GM19351 (cell line): ENCODE measurements at regions not wholly inside any gene's neighbourhood (a gene's known extent, or its start where the extent isn't known, plus 50 kb on each side); places are given as distances from the start of the nearest gene placed in this dataset.

Experiments
- ATAC-seq: cut with Tn5 transposase; IDR thresholded peaks from one replicate; pipeline ENCODE4 v1.9.1; 2021; ENCODE audit warnings: mild to moderate bottlenecking, moderate library complexity; ENCODE audit not compliant: unreplicated experiment

- ATAC-seq: no peak
Observed at GRCh38 chr17:68749349-68750207, 148.4 kb upstream of the FAM20A start.

GRCh38 chr17:68748381-68748780, 147.2 kb upstream of the FAM20A start:
- no peak for ATAC-seq

DNA sequence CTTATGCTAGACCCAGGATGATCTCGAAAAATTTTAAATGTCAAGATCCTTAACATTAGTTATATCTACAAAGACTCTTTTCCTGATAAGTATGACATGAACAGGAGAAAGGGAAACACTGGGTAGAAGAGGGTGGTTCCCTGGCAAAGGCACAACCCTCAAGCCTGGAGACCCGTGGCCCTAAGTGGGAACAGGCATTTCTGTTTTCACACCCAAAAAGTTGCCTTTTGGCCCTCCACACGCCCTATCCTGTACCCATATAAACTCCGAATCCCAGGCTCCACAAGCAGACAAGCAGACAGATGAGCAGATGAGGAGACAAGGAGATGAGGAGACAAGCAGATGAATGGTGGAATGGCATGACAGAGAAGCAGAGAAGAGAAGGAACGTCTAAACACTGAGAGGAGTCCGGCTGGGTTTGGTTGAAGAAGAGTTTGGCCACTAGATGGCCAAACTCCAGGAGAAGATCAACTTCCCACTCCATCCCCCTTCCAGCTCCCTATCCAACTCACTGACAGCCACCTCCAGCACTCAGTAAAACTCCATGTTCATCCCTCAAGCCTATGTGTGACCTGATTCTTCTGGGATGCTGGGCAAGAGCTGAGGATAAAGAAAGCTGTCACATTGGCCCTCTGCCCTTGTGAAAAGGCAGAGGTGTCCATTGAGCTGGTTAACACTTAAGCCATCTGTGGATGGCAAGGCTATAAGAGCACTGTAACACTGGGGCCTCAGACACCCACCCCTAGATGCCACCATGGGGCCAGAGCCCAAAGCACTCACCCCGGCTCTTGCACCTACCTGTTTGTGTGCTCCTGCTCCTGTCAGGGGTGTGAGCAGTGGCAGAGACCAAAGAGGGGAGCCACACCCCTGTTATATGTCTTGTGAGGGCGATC, 139.6 kb upstream of the FAM20A start:
- ATAC-seq: no peak

DNA sequence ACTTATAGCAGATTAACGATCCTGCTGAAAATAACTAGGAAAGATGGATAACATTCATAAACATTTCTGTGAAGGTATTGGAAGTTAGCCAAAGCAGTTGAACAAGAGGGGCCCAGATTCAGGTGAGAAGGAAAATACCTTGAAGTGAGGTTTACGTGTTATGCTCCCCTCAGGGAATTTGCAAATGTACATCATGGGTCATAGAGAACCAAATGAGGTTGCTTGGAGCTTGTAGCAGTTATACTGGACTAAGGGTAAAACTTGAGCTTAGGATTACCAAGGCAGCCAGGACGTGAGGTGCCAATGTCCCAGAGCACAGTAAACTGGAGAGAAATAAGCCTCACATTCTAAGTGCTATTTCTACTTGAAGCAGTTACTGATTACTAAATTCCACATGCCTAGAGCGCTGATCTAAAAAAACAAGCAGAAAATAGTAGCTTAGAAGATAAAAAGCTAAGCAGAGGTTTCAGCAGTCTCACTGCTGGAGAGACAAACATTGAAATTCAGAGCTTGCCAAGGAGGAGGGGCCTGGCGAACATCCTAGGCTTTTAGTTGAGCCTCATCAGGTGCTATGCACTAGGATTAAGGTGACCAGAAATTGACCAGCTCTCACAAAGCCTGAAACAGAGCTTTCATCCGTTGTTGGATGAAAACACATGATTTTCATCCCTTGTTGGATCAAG, 136.7 kb upstream of the FAM20A start:
- no peak for ATAC-seq

- no peak for ATAC-seq
Observed at GRCh38 chr17:68734931-68735330, 133.8 kb upstream of the FAM20A start.

GRCh38 chr17:68734187-68734900, 133.2 kb upstream of the FAM20A start:
- ATAC-seq: no peak

DNA sequence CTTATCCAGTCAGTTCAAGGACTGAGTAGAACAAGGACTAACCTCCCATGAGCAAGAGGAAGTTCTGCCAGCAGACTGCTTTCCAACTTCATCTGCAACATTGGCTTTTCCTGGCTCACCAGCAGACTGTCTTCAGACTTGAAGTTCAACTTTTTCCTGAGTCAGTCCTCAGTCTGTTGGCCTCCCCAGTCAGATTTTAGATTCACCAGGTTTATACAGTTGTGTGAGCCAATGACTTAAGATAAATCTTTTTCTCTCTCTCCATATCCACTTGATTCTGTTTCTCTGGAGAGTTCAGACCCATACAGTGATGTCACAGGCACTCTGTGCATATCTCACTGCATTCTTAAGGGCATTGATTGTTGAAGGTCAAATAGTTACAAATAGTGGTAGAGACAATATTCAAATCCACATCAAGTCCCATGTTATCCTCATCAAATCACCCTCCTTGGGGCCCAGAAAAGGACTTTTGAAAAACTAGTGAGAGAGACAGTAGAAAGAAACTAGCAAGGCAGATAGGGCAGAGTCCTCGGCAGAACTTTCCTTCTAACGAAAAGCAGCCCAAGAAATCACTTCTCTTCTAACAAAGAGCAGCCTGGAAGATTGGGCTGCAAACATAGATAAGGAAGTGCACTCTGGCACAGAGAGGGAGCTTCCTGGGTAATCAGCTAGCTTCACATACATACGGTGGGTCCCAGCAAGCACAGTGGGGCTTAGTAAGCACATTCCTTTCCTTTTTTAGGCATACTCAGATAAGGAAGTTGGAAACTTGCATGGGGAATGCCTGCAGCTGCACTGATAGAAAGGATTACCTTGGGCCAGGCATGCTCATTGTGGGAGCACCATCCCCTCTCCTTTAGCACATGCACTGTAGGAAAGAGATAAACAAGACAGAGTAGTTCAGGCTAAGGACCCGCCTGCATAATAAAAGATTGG, 132.3 kb upstream of the FAM20A start:
- no peak for ATAC-seq

DNA sequence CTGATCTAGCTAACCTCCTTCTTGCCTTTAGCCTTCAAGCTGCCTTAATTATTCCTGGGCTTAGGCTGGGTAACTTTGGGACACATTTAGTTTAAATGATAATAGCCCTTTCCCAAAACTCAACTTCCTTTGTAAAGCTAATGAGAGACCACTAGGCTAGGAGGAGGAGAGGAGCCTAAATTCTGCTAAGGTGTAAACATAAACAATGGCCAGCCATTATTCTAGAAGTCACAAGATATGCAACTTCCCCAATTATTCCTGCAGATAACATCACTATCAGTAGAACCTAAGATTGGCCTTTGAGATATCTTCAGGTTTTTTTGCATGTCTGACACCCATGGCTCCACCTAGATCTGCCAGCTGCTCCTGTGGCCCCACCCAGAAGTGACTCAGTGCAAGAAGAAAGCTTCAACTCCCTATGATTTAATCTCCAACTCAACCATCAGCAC, 131.2 kb upstream of the FAM20A start:
- no peak for ATAC-seq

- no peak for ATAC-seq
Observed at GRCh38 chr17:68731465-68731864, 130.3 kb upstream of the FAM20A start.

DNA sequence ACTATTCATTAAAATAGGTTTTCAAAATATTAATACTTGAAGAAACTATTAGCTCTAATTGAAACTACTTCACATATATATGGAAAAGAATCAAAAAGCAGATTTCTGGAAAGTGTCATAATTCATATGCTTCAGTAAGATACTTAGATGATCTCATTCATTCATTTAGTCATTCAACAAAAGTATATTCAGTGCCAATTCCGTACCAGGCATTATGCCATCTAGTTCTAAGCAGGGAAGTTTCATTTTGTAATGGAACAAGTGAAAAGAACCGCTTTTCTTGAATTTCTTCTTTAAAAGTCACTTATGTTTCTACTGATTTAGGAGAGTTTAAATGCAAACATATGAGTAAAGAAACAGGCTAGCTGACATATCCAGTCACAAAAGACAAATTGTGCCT, 118.3 kb upstream of the FAM20A start:
- no peak for ATAC-seq

- no peak for ATAC-seq
Observed at GRCh38 chr17:68718926-68719325, 117.8 kb upstream of the FAM20A start.

DNA sequence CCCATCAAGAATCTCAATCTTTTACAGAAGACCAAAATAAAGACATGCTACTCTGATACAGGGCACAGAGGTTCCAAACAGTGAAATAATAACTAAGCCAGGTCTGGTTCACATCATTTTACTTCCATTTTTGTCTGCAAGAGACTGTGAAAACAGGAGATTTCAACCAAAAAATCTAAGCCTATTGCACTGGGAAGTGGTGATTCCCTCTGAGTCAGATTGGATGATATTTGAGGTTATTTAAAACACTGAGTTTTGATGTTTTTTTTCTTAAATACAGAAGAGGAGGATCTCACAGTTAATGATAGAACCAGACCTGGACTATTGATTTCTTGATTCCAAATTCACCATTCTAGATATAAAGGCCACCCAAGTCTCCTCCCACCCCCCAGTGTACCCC, 117.3 kb upstream of the FAM20A start:
- no peak for ATAC-seq

GRCh38 chr17:68714676-68715075, 113.5 kb upstream of the FAM20A start:
- ATAC-seq: no peak

DNA sequence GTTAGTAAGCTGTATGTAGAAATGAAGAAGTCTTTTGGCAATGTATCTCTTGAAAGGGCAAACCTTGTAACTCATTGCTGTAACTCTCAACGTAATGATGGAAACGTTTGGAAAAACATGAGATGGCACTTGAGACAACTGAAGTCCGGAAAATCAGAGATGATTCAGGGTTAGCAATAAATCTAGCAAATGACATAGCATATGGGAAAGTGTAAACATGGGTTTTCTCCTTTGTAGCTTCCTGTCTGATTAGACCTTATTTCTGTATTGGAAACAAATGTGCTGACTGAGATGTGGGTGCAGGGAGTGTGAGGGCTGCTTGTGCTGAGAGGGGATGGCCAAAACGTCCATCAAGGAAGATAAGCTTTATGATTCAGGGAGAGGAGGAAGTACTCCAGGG, 110.7 kb upstream of the FAM20A start:
- no peak for ATAC-seq

DNA sequence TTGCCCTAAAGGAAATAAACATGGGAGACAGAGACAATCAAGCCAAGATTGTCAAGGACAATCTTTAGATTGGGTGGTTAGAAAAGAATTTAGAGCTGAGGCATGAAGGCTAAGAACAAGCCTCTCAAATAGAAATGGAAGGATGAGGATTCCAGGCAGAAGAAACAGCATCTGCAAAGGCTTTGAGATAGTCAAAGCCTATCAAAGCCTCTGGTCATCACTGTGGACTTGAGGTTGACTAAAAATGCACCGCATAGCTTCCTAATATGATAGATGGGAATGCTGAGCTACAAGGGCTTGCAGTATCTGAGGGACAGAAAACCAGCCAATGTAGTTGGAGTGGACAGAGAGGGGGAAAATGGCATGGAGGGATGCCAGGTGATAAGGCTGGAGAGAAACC, 109.8 kb upstream of the FAM20A start:
- ATAC-seq: no peak

DNA sequence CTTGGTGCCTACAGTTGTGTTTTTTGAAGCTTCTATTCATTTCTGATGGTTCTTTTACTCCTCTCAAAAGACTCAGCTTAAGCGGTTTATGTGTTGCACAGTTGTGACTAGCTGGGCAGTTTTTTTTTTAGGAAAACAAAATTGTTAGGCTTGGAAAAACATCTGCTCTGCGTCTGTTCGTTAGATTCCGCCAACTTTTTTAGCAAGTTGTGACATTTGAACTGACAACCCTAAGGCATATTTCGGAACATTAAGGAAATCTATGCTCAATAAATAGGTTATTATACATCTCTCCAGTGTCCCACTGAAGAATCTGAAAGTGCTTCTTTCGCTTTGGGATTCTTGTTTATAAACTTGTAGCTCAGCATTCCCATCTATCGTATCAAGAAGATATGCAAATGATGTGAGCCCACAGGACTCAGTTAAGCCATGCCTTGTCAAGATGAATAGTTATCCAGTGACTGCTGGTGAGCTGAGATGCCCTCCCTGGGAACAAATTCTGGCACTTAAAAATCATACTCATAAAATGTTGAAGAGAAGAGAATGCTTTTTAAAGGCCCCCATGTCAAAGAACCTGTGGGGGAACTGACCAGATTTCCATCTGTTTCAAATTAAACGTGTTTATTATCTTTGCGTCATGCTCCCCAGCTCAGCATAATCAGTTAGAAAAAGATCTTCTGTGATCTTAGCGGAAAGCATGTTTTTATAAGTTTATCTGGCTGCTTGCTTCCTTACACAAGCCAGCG, 109.0 kb upstream of the FAM20A start:
- no peak for ATAC-seq

DNA sequence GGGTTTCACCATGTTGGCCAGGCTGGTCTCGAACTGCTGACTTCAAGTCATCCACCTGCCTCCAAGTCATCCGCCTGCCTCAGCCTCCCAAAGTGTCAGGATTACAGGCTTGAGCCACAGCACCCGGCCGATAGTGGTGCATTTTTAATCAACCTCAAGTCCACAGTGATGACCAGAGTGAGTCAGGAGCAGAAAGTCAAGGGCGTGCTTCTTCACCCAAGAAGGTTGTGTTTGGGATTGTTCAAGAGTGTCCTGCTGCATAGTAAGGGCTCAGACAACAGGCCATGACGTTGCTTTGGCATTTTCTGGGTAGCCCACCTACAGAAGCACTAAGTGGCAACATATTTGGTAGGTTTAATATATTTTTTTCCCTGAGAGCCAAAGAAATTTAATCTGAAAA, 108.3 kb upstream of the FAM20A start:
- no peak for ATAC-seq

GRCh38 chr17:68707031-68707430, 105.9 kb upstream of the FAM20A start:
- ATAC-seq: no peak

- no peak for ATAC-seq
Observed at GRCh38 chr17:68706356-68706920, 105.3 kb upstream of the FAM20A start.
